Muscle layer of duodenum (tissue), 2 donors: ENCODE measurements at regions not wholly inside any gene's neighbourhood (a gene's known extent, or its start where the extent isn't known, plus 50 kb on each side); places are given as distances from the start of the nearest gene placed in this dataset.

ENCODE experiments used
- H3K27ac ChIP-seq: one replicate; pipeline ENCODE4 v1.7.0; 2013; ENCODE audit warnings: mild to moderate bottlenecking, low read length
- H3K27me3 ChIP-seq: one replicate; pipeline ENCODE4 v1.7.0; 2013; ENCODE audit warnings: low read depth, mild to moderate bottlenecking, control low read depth, low read length
- H3K36me3 ChIP-seq, 2 donors: one replicate each; pipeline ENCODE4 v1.7.0; 2013; ENCODE audit warnings: low read length in 2 of 2, control low read depth in 1 of 2, mild to moderate bottlenecking in 1 of 2; ENCODE audit not compliant: insufficient read depth in 2 of 2, control insufficient read depth in 1 of 2
- H3K4me1 ChIP-seq, 2 donors: one replicate each; pipeline ENCODE4 v1.7.0; 2013; ENCODE audit warnings: low read length in 2 of 2, mild to moderate bottlenecking in 2 of 2, control low read depth in 1 of 2, moderate library complexity in 1 of 2; ENCODE audit not compliant: insufficient read depth in 2 of 2, control insufficient read depth in 1 of 2
- H3K4me3 ChIP-seq, 2 donors: one replicate each; pipeline ENCODE4 v1.7.0; 2013; ENCODE audit warnings: low read length in 2 of 2, low read depth in 1 of 2, mild to moderate bottlenecking in 1 of 2
- H3K9me3 ChIP-seq, 2 donors: one replicate each; pipeline ENCODE4 v1.7.0; 2013; ENCODE audit warnings: low read length in 2 of 2, control low read depth in 1 of 2, mild to moderate bottlenecking in 1 of 2; ENCODE audit not compliant: control insufficient read depth in 1 of 2
- donor health status: healthy.

DNA sequence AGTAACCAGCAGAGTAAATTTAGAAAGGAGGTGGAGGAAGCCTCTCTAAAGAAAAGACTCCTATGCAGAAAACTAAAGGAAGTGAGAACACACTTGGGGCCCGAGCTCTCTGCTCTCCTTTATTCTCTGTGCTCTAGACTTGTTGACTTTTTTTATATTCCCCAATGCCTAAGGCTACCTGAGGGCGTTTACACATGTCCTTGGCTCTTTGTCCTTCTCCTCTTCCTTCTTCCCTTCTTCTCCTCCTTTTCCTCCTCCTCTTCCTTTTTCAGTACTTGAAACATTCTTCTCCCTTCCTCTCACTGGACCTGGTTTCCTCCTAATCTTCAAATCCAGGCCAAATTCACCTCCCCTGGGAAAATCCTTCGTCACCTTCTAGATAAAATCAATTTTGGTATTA lies 256.4 kb upstream of the TRPC7 start:
- Histone ChIP-seq H3K4me3 (no peak overlapping the region), H3K9me3 (no peaks in the 10 kb centered on the region), H3K27me3 (no peaks in the 10 kb centered on the region), H3K27ac (no peak overlapping the region), H3K4me1 (no peaks in the 10 kb centered on the region), H3K36me3 (no peaks in the 10 kb centered on the region)

- no peak overlapping the region for H3K27ac ChIP-seq
- H3K9me3 ChIP-seq, result no peaks in the 10 kb centered on the region
- H3K36me3 ChIP-seq, result no peaks in the 10 kb centered on the region
- no peak overlapping the region for H3K4me3 ChIP-seq
- no peaks in the 10 kb centered on the region for H3K4me1 ChIP-seq
- no peaks in the 10 kb centered on the region for H3K27me3 ChIP-seq
Measured at GRCh38 chr5:136620621-136621020, 255.3 kb upstream of the TRPC7 start.

DNA sequence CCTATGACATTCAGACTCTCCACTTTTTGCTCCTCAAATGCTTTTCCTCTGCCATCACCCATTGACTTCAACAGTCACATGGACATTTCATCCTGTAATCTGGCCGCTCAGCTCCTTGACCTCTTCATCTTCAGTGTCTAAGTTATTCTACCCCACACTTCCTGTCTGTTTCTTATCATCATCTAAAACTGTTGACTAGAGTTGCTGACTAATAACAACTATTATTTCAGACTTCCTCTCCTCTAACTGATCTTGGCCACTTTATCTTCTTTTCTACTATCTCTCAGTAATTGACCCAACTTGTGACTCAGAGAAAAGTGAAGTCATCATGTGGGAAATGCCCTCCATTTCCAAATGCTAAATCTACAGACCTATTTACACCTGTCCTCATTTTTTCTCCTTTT lies 254.7 kb upstream of the TRPC7 start:
- Histone ChIP-seq H3K36me3 (no peaks in the 10 kb centered on the region), H3K4me3 (no peak overlapping the region), H3K9me3 (no peaks in the 10 kb centered on the region), H3K27me3 (no peaks in the 10 kb centered on the region), H3K4me1 (no peaks in the 10 kb centered on the region), H3K27ac (no peak overlapping the region)

DNA sequence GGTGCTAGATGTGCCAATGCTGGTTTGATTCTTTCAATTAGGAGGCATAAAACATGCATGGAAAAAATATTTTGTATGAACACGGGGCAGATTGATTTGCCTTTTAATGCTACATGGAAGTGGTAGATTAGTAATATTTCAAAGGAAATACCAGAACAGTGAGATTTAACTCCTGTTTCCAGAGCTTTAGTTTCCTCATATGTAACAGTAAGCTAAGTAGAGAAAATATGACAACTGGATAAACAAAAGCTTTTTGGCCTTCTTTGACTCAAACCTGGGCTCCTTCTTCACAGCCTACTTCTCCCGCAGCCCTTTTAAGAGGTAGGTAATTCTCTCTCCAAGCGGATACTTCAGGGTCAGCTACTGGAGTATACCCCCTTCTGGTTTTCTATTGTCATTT lies 254.2 kb upstream of the TRPC7 start:
- no peak overlapping the region for H3K4me3 ChIP-seq
- H3K27me3 ChIP-seq, result no peaks in the 10 kb centered on the region
- H3K9me3 ChIP-seq, result no peaks in the 10 kb centered on the region
- H3K27ac ChIP-seq, result no peak overlapping the region
- no peaks in the 10 kb centered on the region for H3K36me3 ChIP-seq
- H3K4me1 ChIP-seq, result no peaks in the 10 kb centered on the region

- Histone ChIP-seq H3K9me3 (peaks cover 0 to 4% of the 10 kb centered on the region in 2 donors), H3K27me3 (no peaks in the 10 kb centered on the region)
Measured at GRCh38 chr5:136615251-136616119, 250.1 kb upstream of the TRPC7 start.

DNA sequence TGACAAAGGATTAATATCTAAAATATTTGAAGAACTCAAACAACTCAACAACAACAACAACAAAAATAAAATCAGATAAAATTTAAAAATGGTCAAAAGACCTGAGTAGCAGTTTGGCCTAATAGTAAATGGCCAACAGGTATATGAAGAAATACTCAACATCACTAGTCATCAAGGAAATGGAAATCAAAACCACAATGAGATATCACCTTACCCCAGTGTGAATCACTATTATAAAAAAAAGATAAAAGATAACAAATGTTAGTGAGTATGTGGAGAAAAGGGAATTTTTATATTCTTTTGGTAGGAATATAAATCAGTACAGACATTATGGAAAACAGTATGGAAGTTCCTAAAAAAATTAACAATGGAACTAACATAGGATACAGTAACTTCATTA lies 247.9 kb upstream of the TRPC7 start:
- no peak overlapping the region for H3K4me3 ChIP-seq
- H3K27ac ChIP-seq, result no peak overlapping the region
- no peaks in the 10 kb centered on the region for H3K27me3 ChIP-seq
- peaks cover 0 to 4% of the 10 kb centered on the region in 2 donors for H3K9me3 ChIP-seq
- H3K36me3 ChIP-seq, result no peaks in the 10 kb centered on the region
- H3K4me1 ChIP-seq, result no peaks in the 10 kb centered on the region

More at GRCh38 chr5:136615251-136616119, 250.1 kb upstream of the TRPC7 start:
- no peaks in the 10 kb centered on the region for H3K4me1 ChIP-seq
- no peak overlapping the region for H3K27ac ChIP-seq
- H3K36me3 ChIP-seq, result no peaks in the 10 kb centered on the region
- no peak overlapping the region for H3K4me3 ChIP-seq

- Histone ChIP-seq H3K4me3 (no peak overlapping the region), H3K27ac (no peak overlapping the region), H3K36me3 (no peaks in the 10 kb centered on the region), H3K27me3 (no peaks in the 10 kb centered on the region), H3K9me3 (peaks cover 0 to 9% of the 10 kb centered on the region in 2 donors), H3K4me1 (no peaks in the 10 kb centered on the region)
Measured at GRCh38 chr5:136605638-136606037, 240.3 kb upstream of the TRPC7 start.

DNA sequence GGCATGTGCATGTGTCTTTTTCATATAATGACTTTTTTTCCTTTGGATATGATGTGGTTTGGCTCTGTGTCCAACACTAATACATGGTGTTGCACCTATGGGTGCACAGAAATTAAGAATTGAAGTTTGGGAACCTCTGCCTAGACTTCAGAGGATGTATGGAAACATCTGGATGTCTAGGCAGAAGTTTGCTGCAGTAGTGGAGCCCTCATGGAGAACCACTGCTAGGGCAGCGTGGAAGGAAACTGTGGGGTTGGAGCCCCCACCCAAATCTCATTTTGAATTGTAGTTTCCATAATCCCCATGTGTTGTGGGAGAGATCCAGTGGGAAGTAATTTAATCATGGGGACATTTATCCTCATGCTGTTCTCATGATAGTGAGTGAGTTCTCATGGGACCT lies 235.0 kb upstream of the TRPC7 start:
- no peaks in the 10 kb centered on the region for H3K36me3 ChIP-seq
- H3K4me1 ChIP-seq, result no peaks in the 10 kb centered on the region
- H3K27ac ChIP-seq, result no peak overlapping the region
- H3K9me3 ChIP-seq, result peaks cover 0 to 9% of the 10 kb centered on the region in 2 donors
- H3K27me3 ChIP-seq, result no peaks in the 10 kb centered on the region
- no peak overlapping the region for H3K4me3 ChIP-seq

- Histone ChIP-seq H3K27ac (no peak overlapping the region), H3K36me3 (no peaks in the 10 kb centered on the region), H3K4me3 (no peak overlapping the region), H3K9me3 (peaks cover 0 to 9% of the 10 kb centered on the region in 2 donors), H3K4me1 (no peaks in the 10 kb centered on the region), H3K27me3 (no peaks in the 10 kb centered on the region)
Measured at GRCh38 chr5:136598802-136599404, 233.6 kb upstream of the TRPC7 start.

DNA sequence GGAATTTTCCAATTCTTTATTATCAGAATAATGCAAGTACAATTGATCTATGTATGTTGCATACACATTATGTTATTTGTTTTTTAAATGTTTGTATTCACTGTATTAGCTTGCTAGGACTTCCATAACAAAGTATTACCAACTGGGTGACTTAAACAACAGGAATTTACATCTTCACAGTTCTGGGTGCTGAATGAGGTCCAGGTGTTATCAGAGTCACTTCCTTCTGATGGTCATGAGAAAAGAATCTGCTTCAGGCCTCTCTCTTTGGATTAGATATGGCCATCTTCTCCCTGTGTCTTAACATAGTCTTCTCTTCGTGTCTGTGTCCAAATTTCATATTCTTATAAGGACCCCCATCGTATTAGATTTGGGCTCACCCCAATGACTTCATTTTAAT lies 229.1 kb upstream of the TRPC7 start:
- Histone ChIP-seq H3K27ac (no peak overlapping the region), H3K4me1 (no peaks in the 10 kb centered on the region), H3K4me3 (no peak overlapping the region), H3K27me3 (no peaks in the 10 kb centered on the region), H3K36me3 (no peaks in the 10 kb centered on the region), H3K9me3 (no peaks in the 10 kb centered on the region)

DNA sequence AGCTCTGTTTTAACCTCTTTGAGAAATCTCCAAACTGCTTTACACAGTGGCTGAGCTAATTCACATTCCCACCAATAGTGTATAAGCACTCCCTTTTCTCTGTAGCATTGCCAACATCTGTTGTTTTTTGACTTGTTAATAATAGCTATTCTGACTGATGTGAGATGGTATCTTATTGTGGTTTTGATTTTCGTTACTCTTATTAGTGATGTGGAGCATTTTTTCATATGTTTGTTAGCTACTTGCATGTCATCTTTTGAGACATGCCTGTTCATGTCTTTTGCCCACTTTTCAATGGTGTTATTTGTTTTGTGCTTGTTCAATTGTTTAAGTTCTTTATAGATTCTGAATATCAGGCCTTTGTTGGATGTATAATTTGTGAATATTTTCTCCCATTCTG lies 225.2 kb upstream of the TRPC7 start:
- no peaks in the 10 kb centered on the region for H3K4me1 ChIP-seq
- no peak overlapping the region for H3K27ac ChIP-seq
- no peak overlapping the region for H3K4me3 ChIP-seq
- H3K27me3 ChIP-seq, result no peaks in the 10 kb centered on the region
- no peaks in the 10 kb centered on the region for H3K36me3 ChIP-seq
- no peaks in the 10 kb centered on the region for H3K9me3 ChIP-seq
